Type B pancreatic cell (in vitro differentiated cells): ENCODE measurements at regions not wholly inside any gene's neighbourhood (a gene's known extent, or its start where the extent isn't known, plus 50 kb on each side); places are given as distances from the start of the nearest gene placed in this dataset.

Source experiments
- DNase-seq: peaks from one replicate; pipeline ENCODE4 v3.0.0; 2021; ENCODE audit warnings: mixed read lengths; ENCODE audit not compliant: unreplicated experiment; ENCODE audit errors: extremely low spot score
- H3K27ac Mint-ChIP-seq: 2 replicates; pipeline ENCODE4 v1.8.0; 2021; ENCODE audit warnings: mild to moderate bottlenecking, mixed read lengths
- H3K27me3 Mint-ChIP-seq: 2 replicates; pipeline ENCODE4 v1.8.0; 2021; ENCODE audit warnings: mixed read lengths
- H3K36me3 Mint-ChIP-seq: 2 replicates; pipeline ENCODE4 v1.8.0; 2021; ENCODE audit warnings: mixed read lengths
- H3K4me1 Mint-ChIP-seq: one replicate; pipeline ENCODE4 v1.8.0; 2021; ENCODE audit warnings: mixed read lengths; ENCODE audit not compliant: unreplicated experiment
- H3K4me3 Mint-ChIP-seq: 2 replicates; pipeline ENCODE4 v1.8.0; 2021; ENCODE audit warnings: mild to moderate bottlenecking, mixed read lengths
- H3K9me3 Mint-ChIP-seq: 2 replicates; pipeline ENCODE4 v1.8.0; 2021; ENCODE audit warnings: mixed read lengths
- CTCF ChIP-seq: fragments of 200-600 bp; sonication (generic); conservative IDR thresholded peaks from 2 replicates; pipeline ENCODE4 v1.5.0; 2021; ENCODE audit warnings: antibody characterized with exemption, mild to moderate bottlenecking

- no peaks in the 10 kb centered on the region for H3K27me3 Mint-ChIP-seq
- H3K4me1 Mint-ChIP-seq, result peaks cover 48% of the 10 kb centered on the region
- no peak overlapping the region for H3K27ac Mint-ChIP-seq
Measured at GRCh38 chr9:2263111-2263510, 248.0 kb downstream of the SMARCA2 start.

DNA sequence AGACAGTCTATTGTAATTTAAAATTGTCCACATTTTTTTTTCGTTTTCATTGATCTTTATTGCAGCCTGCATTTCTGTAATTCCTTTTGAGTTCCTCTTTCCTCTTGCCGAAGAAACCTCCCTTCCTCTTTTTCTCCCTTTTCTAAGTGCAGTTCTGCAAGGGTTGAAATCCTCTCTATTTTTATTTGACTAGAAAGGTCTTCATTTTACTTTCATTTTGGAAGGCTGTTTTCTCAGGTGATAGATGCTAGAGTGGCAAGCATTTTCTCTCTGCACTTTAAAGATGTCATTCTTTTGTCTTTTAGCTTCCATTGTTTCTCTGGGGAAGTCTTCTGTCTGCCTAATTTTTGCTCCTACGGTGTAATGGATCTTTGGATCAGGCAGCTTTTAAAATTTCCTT, 248.5 kb downstream of the SMARCA2 start:
- peaks cover 52% of the 10 kb centered on the region for H3K4me1 Mint-ChIP-seq
- no peak for DNase-seq
- peaks cover 6% of the 10 kb centered on the region for H3K9me3 Mint-ChIP-seq
- no peaks in the 10 kb centered on the region for H3K27me3 Mint-ChIP-seq
- H3K27ac Mint-ChIP-seq, result no peak overlapping the region
- no peak for TF ChIP-seq CTCF
- H3K4me3 Mint-ChIP-seq, result no peak overlapping the region
- H3K36me3 Mint-ChIP-seq, result no peaks in the 10 kb centered on the region

More at GRCh38 chr9:2263111-2263510, 248.0 kb downstream of the SMARCA2 start:
- DNase-seq, result no peak
- no peak for TF ChIP-seq CTCF
- Mint-ChIP-seq H3K9me3 (peaks cover 6% of the 10 kb centered on the region), H3K36me3 (no peaks in the 10 kb centered on the region), H3K4me3 (no peak overlapping the region)

DNA sequence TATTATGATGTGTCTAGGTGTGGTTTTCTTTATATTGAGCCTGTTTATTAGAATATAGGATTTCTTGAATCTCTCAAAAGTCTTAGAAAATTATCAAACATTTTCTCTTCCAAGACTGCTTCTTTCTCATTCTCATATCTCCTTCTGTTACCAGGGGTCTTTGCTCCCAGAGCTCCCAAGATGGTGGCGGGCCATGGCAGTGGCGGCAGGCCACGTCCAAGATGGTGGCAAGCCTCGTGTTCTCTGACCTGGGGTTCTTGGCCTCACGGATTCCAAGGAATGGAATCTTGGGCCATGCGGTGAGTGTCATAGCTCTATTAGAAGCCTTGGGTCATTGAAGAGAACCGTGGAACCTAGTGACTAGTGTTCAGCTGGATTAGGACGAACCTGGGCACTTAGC, 248.9 kb downstream of the SMARCA2 start:
- Mint-ChIP-seq H3K27me3 (no peaks in the 10 kb centered on the region), H3K4me1 (peaks cover 52% of the 10 kb centered on the region), H3K4me3 (no peak overlapping the region), H3K27ac (no peak overlapping the region), H3K9me3 (peaks cover 6% of the 10 kb centered on the region), H3K36me3 (no peaks in the 10 kb centered on the region)
- TF ChIP-seq CTCF, result no peak
- DNase-seq, result no peak

- H3K4me3 Mint-ChIP-seq, result no peak overlapping the region
Measured at GRCh38 chr9:2267181-2267745, 252.1 kb downstream of the SMARCA2 start.

GRCh38 chr9:2269778-2270177, 254.6 kb downstream of the SMARCA2 start:
- H3K9me3 Mint-ChIP-seq, result no peaks in the 10 kb centered on the region
- TF ChIP-seq CTCF, result no peak
- peaks cover 15% of the 10 kb centered on the region for H3K4me1 Mint-ChIP-seq
- no peaks in the 10 kb centered on the region for H3K36me3 Mint-ChIP-seq
- no peak overlapping the region for H3K27ac Mint-ChIP-seq
- peaks cover 3% of the 10 kb centered on the region for H3K27me3 Mint-ChIP-seq
- no peak overlapping the region for H3K4me3 Mint-ChIP-seq
- no peak for DNase-seq

More at GRCh38 chr9:2267181-2267745, 252.1 kb downstream of the SMARCA2 start:
- Mint-ChIP-seq H3K36me3 (no peaks in the 10 kb centered on the region), H3K27me3 (no peaks in the 10 kb centered on the region), H3K27ac (no peak overlapping the region), H3K9me3 (peaks cover 6% of the 10 kb centered on the region), H3K4me1 (peaks cover 31% of the 10 kb centered on the region)
- TF ChIP-seq CTCF, result no peak
- DNase-seq, result no peak

- DNase-seq, result no peak
- Mint-ChIP-seq H3K27ac (no peak overlapping the region), H3K27me3 (peaks cover 8% of the 10 kb centered on the region), H3K4me1 (peaks cover 16% of the 10 kb centered on the region), H3K36me3 (no peaks in the 10 kb centered on the region), H3K9me3 (no peaks in the 10 kb centered on the region), H3K4me3 (no peak overlapping the region)
- TF ChIP-seq CTCF, result no peak
Measured at GRCh38 chr9:2270565-2270964, 255.4 kb downstream of the SMARCA2 start.
